ENCODE measurements at regions not wholly inside any gene's neighbourhood (a gene's known extent, or its start where the extent isn't known, plus 50 kb on each side); places are given as distances from the start of the nearest gene placed in this dataset.

- Histone ChIP-seq H3K27ac (no peak overlapping the region), H3K27me3 (peaks cover 0 to 38% (median 0%) of the 10 kb centered on the region in 4 donors), H3K4me3 (no peak overlapping the region), H3K4me1 (no peaks in the 10 kb centered on the region), H3K36me3 (no peaks in the 10 kb centered on the region), H3K9me3 (no peaks in the 10 kb centered on the region)
- intact Hi-C loops (cut with DNase I) = no loop called here
- WGBS, 2 donors = 73 to 75% methylated on average over 7 of the region's 7 CpGs
- DNase-seq = no peak
- TF ChIP-seq, protein P1, sequence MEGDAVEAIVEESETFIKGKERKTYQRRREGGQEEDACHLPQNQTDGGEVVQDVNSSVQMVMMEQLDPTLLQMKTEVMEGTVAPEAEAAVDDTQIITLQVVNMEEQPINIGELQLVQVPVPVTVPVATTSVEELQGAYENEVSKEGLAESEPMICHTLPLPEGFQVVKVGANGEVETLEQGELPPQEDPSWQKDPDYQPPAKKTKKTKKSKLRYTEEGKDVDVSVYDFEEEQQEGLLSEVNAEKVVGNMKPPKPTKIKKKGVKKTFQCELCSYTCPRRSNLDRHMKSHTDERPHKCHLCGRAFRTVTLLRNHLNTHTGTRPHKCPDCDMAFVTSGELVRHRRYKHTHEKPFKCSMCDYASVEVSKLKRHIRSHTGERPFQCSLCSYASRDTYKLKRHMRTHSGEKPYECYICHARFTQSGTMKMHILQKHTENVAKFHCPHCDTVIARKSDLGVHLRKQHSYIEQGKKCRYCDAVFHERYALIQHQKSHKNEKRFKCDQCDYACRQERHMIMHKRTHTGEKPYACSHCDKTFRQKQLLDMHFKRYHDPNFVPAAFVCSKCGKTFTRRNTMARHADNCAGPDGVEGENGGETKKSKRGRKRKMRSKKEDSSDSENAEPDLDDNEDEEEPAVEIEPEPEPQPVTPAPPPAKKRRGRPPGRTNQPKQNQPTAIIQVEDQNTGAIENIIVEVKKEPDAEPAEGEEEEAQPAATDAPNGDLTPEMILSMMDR (IDR thresholded peaks at IDR 0.05) = no peak
- TF ChIP-seq POLR2A (IDR thresholded peaks at IDR 0.05) = no peak
Observed at GRCh38 chr2:235160281-235160810, 208.5 kb downstream of the SH3BP4 start.

GRCh38 chr2:235161565-235161964, 209.7 kb downstream of the SH3BP4 start:
- TF ChIP-seq, protein P1 (IDR thresholded peaks at IDR 0.05) = no peak
- TF ChIP-seq POLR2A (IDR thresholded peaks at IDR 0.05) = no peak
- 76 to 80% methylated on average over 5 to 8 of the region's 8 CpGs for WGBS, 2 donors
- H3K27ac ChIP-seq = no peak overlapping the region
- H3K36me3 ChIP-seq = no peaks in the 10 kb centered on the region
- H3K27me3 ChIP-seq = peaks cover 0 to 32% (median 0%) of the 10 kb centered on the region in 4 donors
- no peaks in the 10 kb centered on the region for H3K4me1 ChIP-seq
- DNase-seq = no peak
- H3K9me3 ChIP-seq = no peaks in the 10 kb centered on the region
- H3K4me3 ChIP-seq = no peak overlapping the region
- intact Hi-C loops (cut with DNase I) = no loop called here

DNA sequence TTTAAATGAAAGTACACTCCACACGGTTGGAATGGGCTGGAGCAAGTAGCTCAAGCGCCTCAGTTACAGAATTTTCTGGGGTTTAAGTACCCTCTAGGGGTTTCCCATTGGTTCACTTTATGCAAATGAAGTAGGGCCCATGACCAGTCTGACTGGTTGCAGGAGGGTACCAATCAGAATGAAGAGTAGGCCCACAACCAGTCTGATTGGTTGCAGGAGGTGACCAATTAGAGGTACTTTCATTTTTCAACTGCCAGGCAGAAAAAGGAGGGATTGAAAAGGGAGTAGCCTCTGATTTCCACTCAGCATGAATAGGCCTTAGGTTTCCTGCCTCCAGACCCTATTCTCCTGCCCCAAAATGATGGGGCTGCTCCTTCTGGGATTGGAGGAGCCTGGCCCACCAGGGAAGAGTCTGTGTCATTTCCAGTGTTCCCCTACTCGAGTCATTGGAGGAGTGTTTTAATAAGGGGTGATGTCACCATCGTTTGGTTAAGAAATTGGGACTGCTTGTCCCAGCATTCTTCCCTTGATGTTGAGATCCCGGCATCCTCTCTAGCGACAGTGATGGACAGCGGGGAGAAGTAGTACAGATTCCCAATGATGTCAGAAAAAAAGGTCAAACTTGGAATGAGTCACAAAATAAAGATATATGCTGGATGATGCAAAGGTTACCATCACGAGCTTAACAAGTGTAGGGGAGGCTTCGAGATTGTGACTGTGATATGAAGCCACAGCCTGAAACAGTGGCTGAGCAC, 210.4 kb downstream of the SH3BP4 start:
- Histone ChIP-seq H3K27ac (no peak overlapping the region), H3K27me3 (peaks cover 0 to 27% (median 0%) of the 10 kb centered on the region in 4 donors), H3K4me1 (no peaks in the 10 kb centered on the region), H3K36me3 (no peaks in the 10 kb centered on the region), H3K9me3 (no peaks in the 10 kb centered on the region), H3K4me3 (no peak overlapping the region)
- intact Hi-C loops (cut with DNase I) = no loop called here
- 68 to 72% methylated on average over 9 of the region's 9 CpGs for WGBS, 2 donors
- no peak for DNase-seq
- TF ChIP-seq POLR2A (IDR thresholded peaks at IDR 0.05) = no peak
- TF ChIP-seq, protein P1 (IDR thresholded peaks at IDR 0.05) = no peak

- intact Hi-C loops (cut with DNase I) = no loop called here
- H3K27ac ChIP-seq = no peak overlapping the region
- no peak for DNase-seq
- H3K9me3 ChIP-seq = no peaks in the 10 kb centered on the region
- H3K36me3 ChIP-seq = no peaks in the 10 kb centered on the region
- WGBS, 2 donors = 65 to 82% methylated on average over 3 of the region's 5 CpGs
- peaks cover 0 to 23% (median 0%) of the 10 kb centered on the region in 4 donors for H3K27me3 ChIP-seq
- H3K4me3 ChIP-seq = no peak overlapping the region
- no peak for TF ChIP-seq POLR2A (IDR thresholded peaks at IDR 0.05)
- TF ChIP-seq, protein P1 (IDR thresholded peaks at IDR 0.05) = no peak
- no peaks in the 10 kb centered on the region for H3K4me1 ChIP-seq
Observed at GRCh38 chr2:235162837-235163197, 211.0 kb downstream of the SH3BP4 start.

DNA sequence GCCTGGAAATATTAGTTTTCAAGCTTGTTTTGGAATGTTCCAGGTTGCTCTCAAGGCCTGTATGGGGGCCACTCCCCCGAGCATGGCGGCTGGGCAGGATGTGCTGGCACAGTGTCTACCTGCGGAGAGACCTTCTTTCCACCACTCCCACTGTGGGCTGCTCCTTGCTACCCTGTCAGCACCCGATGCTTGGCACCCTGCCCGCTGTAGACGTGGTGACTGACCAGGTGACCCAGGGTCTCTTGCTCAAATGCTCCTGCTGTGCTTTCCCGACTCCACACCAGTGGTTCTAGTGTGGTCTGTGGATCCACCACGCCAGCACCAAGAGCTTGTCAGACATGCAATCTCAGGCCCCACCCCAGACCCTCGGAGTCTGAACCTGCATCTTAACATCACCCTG, 213.3 kb downstream of the SH3BP4 start:
- H3K4me3 ChIP-seq = no peak overlapping the region
- H3K36me3 ChIP-seq = no peaks in the 10 kb centered on the region
- no peaks in the 10 kb centered on the region for H3K9me3 ChIP-seq
- no peak overlapping the region for H3K27ac ChIP-seq
- no peak for DNase-seq
- H3K27me3 ChIP-seq = peaks cover 0 to 5% (median 0%) of the 10 kb centered on the region in 4 donors
- H3K4me1 ChIP-seq = no peaks in the 10 kb centered on the region
- intact Hi-C loops (cut with DNase I) = no loop called here
- 35 to 85% methylated on average over 5 of the region's 9 CpGs for WGBS, 2 donors
- TF ChIP-seq, protein P1 (IDR thresholded peaks at IDR 0.05) = no peak
- TF ChIP-seq POLR2A (IDR thresholded peaks at IDR 0.05) = no peak
